ENCODE measurements at regions not wholly inside any gene's neighbourhood (a gene's known extent, or its start where the extent isn't known, plus 50 kb on each side); places are given as distances from the start of the nearest gene placed in this dataset.

- no peaks in the 10 kb centered on the region for H3K27me3 ChIP-seq
- DNase-seq: no peak
- H3K36me3 ChIP-seq (ENCODE audit: low read depth, missing control alignments): no peaks in the 10 kb centered on the region
- no peak overlapping the region for H3K4me3 ChIP-seq
- no peak for TF ChIP-seq POLR2A (IDR thresholded peaks at IDR 0.05)
- no peak for TF ChIP-seq CTCF (IDR thresholded peaks at IDR 0.05)
- 53 to 54% methylated on average over 2 of the region's 2 CpGs for WGBS, 2 donors
- H3K4me1 ChIP-seq: no peaks in the 10 kb centered on the region
- intact Hi-C loops (cut with DNase I; ENCODE audit: low total_unique reads): no loop called here
- H3K9me3 ChIP-seq: no peaks in the 10 kb centered on the region
- H3K27ac ChIP-seq: no peak overlapping the region
These were observed 302.9 kb downstream of the LMO7 start for GRCh38 chr13:75938811-75939560.

GRCh38 chr13:75936791-75937190 lies 300.7 kb downstream of the LMO7 start:
- Histone ChIP-seq H3K4me3 (no peak overlapping the region), H3K27me3 (no peaks in the 10 kb centered on the region), H3K4me1 (no peaks in the 10 kb centered on the region), H3K36me3 (ENCODE audit: low read depth, missing control alignments) (no peaks in the 10 kb centered on the region), H3K9me3 (no peaks in the 10 kb centered on the region), H3K27ac (no peak overlapping the region)
- no peak for TF ChIP-seq POLR2A (IDR thresholded peaks at IDR 0.05)
- TF ChIP-seq CTCF (IDR thresholded peaks at IDR 0.05): no peak
- intact Hi-C loops (cut with DNase I; ENCODE audit: low total_unique reads): no loop called here
- WGBS, 2 donors: 62 to 80% methylated on average over 1 of the region's 1 CpG
- no peak for DNase-seq

- intact Hi-C loops (cut with DNase I; ENCODE audit: low total_unique reads): no loop called here
- DNase-seq: no peak
- no peak overlapping the region for H3K4me3 ChIP-seq
- H3K9me3 ChIP-seq: no peaks in the 10 kb centered on the region
- no peaks in the 10 kb centered on the region for H3K27me3 ChIP-seq
- H3K36me3 ChIP-seq (ENCODE audit: low read depth, missing control alignments): no peaks in the 10 kb centered on the region
- WGBS, 2 donors: 97 to 99% methylated on average over 2 of the region's 2 CpGs
- no peaks in the 10 kb centered on the region for H3K4me1 ChIP-seq
- H3K27ac ChIP-seq: no peak overlapping the region
- no peak for TF ChIP-seq CTCF (IDR thresholded peaks at IDR 0.05)
- TF ChIP-seq POLR2A (IDR thresholded peaks at IDR 0.05): no peak
These were observed 299.7 kb downstream of the LMO7 start for GRCh38 chr13:75935805-75936204.

DNA sequence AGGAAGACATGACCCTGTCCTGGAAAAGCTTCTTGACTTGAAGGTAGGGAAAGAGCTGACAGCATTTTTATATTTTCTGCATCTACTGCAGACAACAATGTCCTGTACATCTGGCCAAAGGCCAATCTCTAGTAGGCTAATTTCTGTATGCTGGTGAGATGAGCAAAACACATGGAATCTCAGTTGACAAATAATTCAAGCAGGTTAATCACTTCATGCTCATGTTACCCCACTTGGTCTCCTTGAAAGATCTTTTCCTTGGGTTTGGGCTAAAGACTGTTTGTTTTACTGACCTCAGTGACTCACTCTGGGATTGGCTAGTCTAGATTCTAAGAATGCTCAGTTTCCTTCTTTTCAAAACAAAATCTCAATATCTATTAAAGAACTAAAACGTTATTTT lies 298.8 kb downstream of the LMO7 start:
- WGBS, 2 donors: 82% methylated on average over 1 of the region's 1 CpG
- H3K27ac ChIP-seq: no peak overlapping the region
- intact Hi-C loops (cut with DNase I; ENCODE audit: low total_unique reads): no loop called here
- no peaks in the 10 kb centered on the region for H3K9me3 ChIP-seq
- no peak overlapping the region for H3K4me3 ChIP-seq
- no peaks in the 10 kb centered on the region for H3K4me1 ChIP-seq
- no peaks in the 10 kb centered on the region for H3K36me3 ChIP-seq (ENCODE audit: low read depth, missing control alignments)
- TF ChIP-seq POLR2A (IDR thresholded peaks at IDR 0.05) (no peak), CTCF (IDR thresholded peaks at IDR 0.05) (no peak)
- H3K27me3 ChIP-seq: no peaks in the 10 kb centered on the region
- DNase-seq: no peak

- whole genome bisulfite sequencing, 2 donors: 75 to 81% methylated on average over 4 of the region's 4 CpGs
- H3K9me3 ChIP-seq: no peaks in the 10 kb centered on the region
- H3K27ac ChIP-seq: no peak overlapping the region
- no peaks in the 10 kb centered on the region for H3K4me1 ChIP-seq
- H3K27me3 ChIP-seq: no peaks in the 10 kb centered on the region
- H3K4me3 ChIP-seq: no peak overlapping the region
- no peak for TF ChIP-seq POLR2A (IDR thresholded peaks at IDR 0.05)
- no peak for TF ChIP-seq CTCF (IDR thresholded peaks at IDR 0.05)
- H3K36me3 ChIP-seq (ENCODE audit: low read depth, missing control alignments): no peaks in the 10 kb centered on the region
- intact Hi-C loops (cut with DNase I; ENCODE audit: low total_unique reads): no loop called here
- no peak for DNase-seq
These were observed 296.5 kb downstream of the LMO7 start for GRCh38 chr13:75932636-75933035.

All from testis (tissue), 2 donors.